Kidney tubule cell (primary cell): ENCODE measurements at regions not wholly inside any gene's neighbourhood (a gene's known extent, or its start where the extent isn't known, plus 50 kb on each side); places are given as distances from the start of the nearest gene placed in this dataset.

ENCODE experiments used
- DNase-seq: peaks from one replicate; pipeline ENCODE4 v3.0.0-alpha.2; 2018; ENCODE audit warnings: low spot score

DNA sequence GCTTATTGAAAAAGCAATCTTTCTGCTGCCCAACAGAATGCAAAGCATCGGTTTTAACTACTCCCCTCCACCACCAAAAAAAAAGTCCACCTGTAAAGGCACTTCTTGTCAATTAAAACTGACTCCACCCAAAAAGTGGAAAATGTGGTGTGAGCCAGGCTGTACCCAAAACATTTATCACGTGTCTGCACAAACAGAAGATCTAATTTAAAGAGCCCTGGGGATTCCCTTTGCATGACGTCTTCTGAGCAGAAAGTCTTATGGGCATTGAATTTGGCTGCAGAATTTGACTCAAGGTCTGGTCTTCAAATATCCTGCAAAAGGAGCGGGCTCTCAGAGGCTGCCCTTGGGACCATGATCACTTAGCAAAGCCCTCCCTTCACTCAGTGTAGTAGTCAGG is 358.3 kb upstream of the KLHL29 start:
- no peak for DNase-seq

- DNase-seq: no peak
Observed at GRCh38 chr2:23027396-23027795, 357.6 kb upstream of the KLHL29 start.

- no peak for DNase-seq
Observed at GRCh38 chr2:23028106-23028505, 356.9 kb upstream of the KLHL29 start.

DNA sequence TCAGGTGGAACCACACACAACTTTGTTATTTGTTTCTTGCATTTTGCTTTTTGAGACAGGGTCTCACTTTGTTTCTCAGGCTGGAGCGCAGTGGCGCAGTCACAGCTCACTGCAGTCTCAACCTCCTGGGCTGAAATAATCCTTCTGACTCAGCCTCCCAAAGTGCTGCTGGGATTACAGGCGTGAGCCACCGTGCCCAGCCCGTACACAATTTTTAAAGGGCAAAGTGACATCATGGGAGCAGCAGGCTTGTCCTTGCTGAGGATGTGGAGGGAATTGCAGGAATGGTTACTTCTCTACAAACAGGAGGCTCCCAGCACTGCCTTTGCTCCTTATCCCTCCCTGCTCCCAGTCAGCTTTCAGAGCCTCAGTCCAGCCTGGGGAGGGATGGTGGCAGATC is 355.9 kb upstream of the KLHL29 start:
- no peak for DNase-seq

DNA sequence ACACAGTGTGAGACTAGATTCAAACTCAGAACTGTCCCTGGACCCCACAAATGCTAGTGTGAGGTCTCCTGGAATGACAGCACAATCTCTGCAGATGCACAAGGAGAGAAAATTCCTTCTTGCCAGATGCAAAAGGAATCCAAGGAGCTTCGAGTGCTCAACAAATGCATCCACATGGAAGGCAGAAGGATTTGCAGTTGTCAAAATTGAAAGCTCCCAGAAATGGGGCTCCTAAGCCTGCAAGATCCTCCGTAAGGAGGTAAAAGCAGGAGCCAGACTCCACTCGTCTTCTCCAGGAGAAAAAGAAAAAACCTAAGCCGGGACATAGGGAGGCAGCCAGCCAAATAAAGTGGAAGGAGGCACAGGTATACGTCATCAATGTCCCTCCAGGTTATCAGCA is 355.0 kb upstream of the KLHL29 start:
- DNase-seq: no peak

DNA sequence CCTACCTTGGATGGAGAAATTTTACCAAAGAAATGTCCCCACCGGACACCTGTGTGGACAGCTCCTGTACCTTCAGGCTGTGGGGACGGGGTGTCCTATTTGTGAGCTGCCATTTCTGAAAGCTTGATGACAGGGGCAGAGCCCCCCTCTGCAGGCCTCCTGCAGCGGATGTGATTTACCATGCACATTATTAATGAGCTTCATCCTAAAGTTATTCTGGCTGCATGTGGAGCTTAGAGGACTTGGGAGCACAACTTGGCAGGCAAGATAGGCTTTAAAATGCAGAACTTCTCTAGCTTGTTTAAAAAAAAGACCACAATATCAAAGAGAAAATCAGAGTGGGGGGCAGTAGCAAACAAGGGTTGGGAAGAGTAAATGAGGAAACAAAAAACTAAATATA is 350.0 kb upstream of the KLHL29 start:
- DNase-seq: no peak

GRCh38 chr2:23036629-23037028 is 348.4 kb upstream of the KLHL29 start:
- DNase-seq: no peak

DNA sequence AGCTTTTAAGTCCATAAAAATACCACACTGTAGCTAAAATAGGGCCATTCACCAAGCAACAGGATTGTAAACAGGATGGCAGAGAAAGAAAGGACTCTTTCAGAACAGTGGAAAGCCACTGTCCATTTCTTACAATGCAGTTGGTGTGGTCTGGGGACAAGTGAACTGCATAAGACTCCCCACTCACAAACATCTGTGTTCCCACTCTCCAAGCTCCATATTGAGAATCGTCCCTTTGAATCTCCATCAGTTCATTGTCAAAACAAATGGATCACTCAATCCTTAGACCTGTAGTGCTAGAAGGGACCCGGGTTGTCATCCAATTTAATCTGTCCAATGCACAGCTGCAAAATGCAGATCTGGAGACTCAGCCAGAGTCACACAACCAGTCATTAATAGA is 347.4 kb upstream of the KLHL29 start:
- no peak for DNase-seq

DNA sequence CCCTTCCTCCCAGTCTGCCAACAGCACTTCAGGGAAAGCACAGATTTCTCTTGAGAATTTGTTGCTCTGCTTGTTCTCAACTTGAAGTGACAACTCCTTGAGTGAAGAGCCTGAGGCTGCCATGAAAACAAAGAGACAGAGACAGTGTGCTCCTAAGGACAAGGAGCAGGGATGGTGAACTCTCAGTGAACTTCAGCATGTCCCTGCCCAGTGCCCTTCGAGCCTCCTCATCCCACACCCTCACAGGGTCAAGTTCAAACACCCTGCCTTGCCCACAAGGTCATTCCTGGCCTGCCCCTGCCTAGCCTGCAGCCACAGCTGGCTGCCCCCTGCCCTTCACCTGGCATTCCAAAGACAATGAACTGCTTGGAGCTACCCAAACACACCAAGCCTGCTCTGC is 343.5 kb upstream of the KLHL29 start:
- DNase-seq: no peak

DNA sequence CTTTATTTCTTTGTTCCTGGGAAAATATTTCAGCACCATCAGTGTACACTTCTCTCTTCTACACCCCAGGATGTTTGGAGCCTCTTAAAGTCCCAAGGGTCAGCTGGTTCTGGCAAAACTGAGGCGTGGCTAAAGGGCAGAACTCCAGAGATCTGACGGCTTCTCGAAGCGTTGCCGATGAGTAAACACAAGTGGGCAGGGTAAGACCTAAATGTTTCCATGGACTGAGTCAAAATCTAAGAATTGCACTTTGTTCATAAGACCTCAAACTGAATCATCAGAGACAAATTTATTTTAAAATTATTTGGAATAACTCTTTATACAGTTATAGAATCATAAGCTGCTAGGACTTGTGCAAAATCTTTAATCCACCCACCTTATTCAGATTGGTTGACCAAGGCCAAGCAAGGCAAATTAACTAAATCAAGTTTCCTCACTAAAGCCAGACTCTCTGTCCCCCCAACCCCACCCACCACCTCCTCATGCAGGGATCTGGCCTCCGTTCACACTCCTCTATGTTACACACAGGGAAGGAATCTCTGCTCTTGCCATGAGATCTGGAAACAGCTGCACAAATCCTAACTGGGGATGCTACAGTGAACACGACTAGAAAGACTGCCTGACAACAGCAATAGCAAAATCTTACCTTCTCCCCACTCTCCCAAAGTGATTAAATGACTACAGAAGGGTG is 342.6 kb upstream of the KLHL29 start:
- DNase-seq: no peak

- DNase-seq: no peak
Observed at GRCh38 chr2:23050388-23050787, 334.6 kb upstream of the KLHL29 start.

- no peak for DNase-seq
Observed at GRCh38 chr2:23053601-23054000, 331.4 kb upstream of the KLHL29 start.

- no peak for DNase-seq
Observed at GRCh38 chr2:23055251-23055650, 329.7 kb upstream of the KLHL29 start.

DNA sequence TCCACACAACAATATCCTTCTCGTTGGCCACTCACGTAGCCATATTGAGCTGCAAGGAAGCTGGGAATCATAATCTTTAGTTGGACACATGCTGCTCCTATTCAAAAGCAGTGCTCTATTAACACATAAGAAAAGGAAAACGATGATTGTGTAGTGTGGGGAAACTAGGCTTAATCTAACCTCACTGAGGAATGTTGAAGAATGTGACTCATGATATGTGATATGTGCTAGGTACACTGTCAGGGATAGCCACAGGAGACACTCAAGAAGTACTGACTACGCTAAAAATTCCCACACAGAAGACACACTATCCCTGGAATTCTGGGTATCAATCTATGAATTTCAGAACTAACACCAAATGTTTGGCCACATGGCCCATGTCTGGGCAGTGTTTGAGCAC is 328.1 kb upstream of the KLHL29 start:
- peak; percentile 54 for DNase-seq

DNA sequence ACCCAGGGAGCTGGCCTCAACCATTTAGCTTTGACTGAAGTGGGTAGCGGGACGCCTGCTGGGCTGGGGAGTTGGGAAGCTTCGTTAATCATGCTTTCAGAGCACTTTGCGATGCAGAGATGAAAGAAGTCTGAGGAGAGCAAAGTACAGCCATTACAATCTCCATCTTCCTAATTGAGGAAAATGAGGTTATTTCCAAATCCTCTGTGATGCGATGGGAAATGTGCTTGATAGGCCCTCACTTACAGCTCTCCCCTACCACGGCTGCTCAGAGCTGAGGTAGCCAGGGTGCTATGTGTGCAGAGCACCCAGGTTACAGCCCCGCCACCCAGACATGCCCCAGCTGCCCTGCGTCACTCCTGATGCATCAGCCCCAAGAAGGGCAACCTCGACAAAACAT is 326.5 kb upstream of the KLHL29 start:
- DNase-seq: no peak

DNA sequence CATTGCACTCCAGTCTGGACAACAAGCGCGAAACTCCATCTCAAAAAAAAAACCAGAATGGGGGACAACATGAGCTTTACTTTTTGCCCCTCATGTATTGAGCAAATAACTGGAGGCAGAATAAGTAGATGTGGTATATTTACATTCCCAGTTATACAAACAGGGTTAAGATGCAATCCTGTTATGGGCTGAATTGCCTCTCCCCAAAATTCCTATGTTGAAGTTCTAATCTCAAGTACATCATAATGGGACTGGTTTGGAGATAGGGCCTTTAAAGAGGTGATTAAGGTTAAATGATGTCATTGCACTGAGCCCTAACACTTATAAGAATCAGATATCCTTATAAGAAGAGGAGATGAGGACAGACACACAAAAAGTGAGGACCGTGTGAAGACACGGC is 319.8 kb upstream of the KLHL29 start:
- DNase-seq: no peak

DNA sequence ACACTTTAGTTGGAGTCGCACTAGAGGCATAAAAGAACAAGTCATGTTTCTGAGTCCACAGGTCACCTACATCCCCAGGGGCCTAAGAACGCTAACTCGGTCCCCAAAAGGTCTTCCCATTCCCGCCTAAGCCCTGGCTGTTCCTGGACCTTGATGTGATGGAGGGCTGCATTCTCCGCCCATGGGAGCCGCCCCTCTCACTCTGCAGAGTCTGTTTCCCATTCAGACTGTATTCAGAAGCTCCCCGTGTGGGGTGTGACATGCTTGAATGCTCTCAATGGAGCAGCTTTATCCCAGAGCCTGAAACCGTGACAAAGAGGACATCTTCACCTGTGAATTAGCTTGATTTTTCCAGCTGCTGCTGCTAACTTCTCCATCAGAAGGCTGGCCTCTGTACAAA is 319.0 kb upstream of the KLHL29 start:
- DNase-seq: no peak

DNA sequence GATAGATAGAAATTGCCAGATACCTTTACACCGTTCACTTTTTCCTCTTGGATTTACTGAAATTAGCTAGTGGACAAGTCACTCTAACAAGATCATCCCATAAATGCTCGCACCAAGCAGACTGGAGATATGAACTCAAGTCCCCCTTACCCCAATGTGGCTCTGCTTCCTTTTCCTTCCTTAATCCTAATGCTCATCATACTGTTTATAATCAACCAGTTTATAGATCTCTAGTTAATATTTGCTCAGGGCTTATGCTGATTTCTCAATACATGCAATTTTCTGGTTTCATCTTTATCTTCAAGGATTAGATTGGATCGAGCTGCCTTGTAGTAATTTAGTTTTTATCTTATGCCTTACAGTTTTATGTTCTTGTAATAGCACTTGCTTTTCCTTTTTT is 318.3 kb upstream of the KLHL29 start:
- DNase-seq: no peak

DNA sequence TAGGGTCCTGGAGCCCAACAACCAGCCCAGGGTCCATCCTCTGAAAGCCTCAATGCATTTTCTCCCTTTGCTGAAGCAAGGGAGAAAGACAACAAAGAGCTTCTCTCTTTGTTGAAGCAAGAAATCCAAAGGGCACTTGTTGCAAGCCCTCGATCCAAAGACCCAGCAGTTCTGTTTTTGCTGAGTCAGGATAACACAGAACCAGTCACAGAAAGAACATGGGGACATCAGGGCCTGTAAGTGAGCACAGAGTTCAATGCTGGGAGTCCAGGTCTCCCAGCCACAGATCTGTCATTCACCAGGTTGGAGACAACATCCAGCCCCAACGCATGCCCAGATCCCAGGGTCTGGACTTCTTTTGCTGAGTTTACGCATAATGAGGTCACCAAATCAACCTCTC is 315.8 kb upstream of the KLHL29 start:
- no peak for DNase-seq

DNA sequence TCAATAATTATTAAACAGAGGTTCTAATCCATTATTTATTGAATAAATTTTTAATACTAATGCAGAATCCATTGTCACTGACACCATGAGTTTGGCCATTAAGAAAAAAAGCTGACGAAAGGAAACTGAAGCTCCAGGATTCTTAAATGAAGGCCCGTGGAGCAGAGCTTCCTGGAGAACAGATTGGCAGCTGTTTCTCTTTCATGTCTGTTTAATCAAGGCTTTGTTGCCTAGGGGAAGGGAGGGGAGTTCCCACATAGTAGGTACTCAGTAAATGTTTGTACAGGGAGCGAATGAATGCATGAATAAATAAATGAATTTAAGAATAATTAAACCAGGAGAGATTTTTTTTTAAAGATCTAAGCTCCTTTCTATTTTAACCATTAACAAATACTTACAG is 315.1 kb upstream of the KLHL29 start:
- DNase-seq: no peak

DNA sequence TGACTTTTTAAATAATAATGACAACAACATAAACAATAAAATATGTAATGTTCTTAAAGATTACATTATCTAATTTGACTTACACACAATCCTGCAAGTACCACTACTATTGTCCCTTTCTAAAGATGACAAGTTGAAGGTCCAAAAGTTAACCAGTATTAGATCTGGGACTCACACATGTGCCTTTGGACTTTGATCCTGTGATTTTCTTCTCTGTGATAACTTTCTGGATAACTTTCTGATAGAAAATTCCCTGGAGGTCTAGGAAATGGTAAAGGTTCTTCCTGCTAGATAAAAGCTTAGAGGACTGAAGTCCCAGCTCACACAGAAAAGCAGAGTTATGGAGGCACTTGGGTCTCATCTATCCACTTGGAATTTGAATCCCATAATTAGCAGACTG is 311.9 kb upstream of the KLHL29 start:
- no peak for DNase-seq

DNA sequence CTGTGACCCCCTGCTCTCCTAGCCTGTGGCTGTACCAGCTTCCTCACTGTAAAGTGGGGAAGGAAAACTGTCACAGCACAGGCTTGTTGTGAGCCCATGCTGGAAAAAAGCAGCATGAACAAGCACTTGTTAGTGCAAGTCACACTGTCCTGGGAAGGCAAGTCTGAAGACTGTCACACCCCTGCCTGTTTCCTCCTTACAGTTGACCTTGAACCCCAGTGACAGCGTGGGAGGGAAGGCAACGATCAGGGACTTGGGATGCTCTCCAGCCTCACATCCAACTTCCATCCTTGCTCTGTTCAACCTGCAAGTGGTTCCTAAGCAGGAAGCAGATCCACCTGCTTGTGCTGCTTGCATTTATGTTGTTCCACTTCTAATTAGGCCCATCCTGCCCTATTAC is 311.3 kb upstream of the KLHL29 start:
- DNase-seq: no peak

GRCh38 chr2:23077596-23077995 is 307.4 kb upstream of the KLHL29 start:
- peak; percentile 50 for DNase-seq

GRCh38 chr2:23078784-23079434 is 306.1 kb upstream of the KLHL29 start:
- DNase-seq: no peak
